Upper lobe of left lung (tissue), 6 donors: ENCODE measurements at regions not wholly inside any gene's neighbourhood (a gene's known extent, or its start where the extent isn't known, plus 50 kb on each side); places are given as distances from the start of the nearest gene placed in this dataset.

Experiments used
- ATAC-seq, 2 donors: fragments of 200-7000 bp; cut with Tn5 transposase; one replicate each; pipeline ENCODE4 v1.9.1; 2022; ENCODE audit warnings: mild to moderate bottlenecking in 2 of 2, moderate library complexity in 2 of 2; ENCODE audit not compliant: low FRiP score in 2 of 2
- DNase-seq, 2 donors: peaks; one replicate each; pipeline ENCODE4 v3.0.0-alpha.2; 2019 to 2020
- H3K27ac ChIP-seq, 4 donors: fragments of 200-600 bp; sonication (generic); one replicate each; pipeline ENCODE4 v1.5.1; 2016 to 2019
- H3K27me3 ChIP-seq, 4 donors: fragments of 200-600 bp; sonication (generic); one replicate each; pipeline ENCODE4 v1.5.1; 2017 to 2019
- H3K36me3 ChIP-seq, 4 donors: fragments of 200-600 bp; sonication (generic); one replicate each; pipeline ENCODE4 v1.5.1; 2016 to 2019
- H3K4me1 ChIP-seq, 4 donors: fragments of 200-600 bp; sonication (generic); one replicate each; pipeline ENCODE4 v1.5.1; 2018 to 2019
- H3K4me3 ChIP-seq, 4 donors: fragments of 200-600 bp; sonication (generic); one replicate each; pipeline ENCODE4 v1.5.1; 2017 to 2019; ENCODE audit warnings: mild to moderate bottlenecking in 2 of 4, moderate library complexity in 1 of 4
- H3K9me3 ChIP-seq, 4 donors: fragments of 200-600 bp; sonication (generic); one replicate each; pipeline ENCODE4 v1.5.1; 2018 to 2019
- CTCF ChIP-seq, 6 experiments: fragments of 450-650 bp in 4 of 6; fragments of 200-600 bp in 2 of 6; sonication (generic) in 2 of 6; IDR thresholded peaks; one replicate each; pipeline ENCODE4 v1.5.1; 2016 to 2019; ENCODE audit warnings: antibody characterized with exemption in 6 of 6
- EP300 ChIP-seq, 4 donors: sonication (generic); formaldehyde crosslinking; IDR thresholded peaks; one replicate each; pipeline ENCODE4 v1.5.1; 2017; ENCODE audit warnings: antibody characterized with exemption in 4 of 4, control low read depth in 2 of 4
- POLR2A ChIP-seq, 4 donors: fragments of 450-650 bp; IDR thresholded peaks; one replicate each; pipeline ENCODE4 v1.5.1; 2016 to 2017; ENCODE audit warnings: antibody characterized with exemption in 4 of 4, mild to moderate bottlenecking in 2 of 4
- POLR2AphosphoS5 ChIP-seq, 2 donors: sonication (generic); formaldehyde crosslinking; IDR thresholded peaks; one replicate each; pipeline ENCODE4 v1.5.1; 2017; ENCODE audit warnings: antibody characterized with exemption in 2 of 2
- WGBS, 2 donors: methylation state at CpG; one replicate each; pipeline ENCODE4 v1.1.5; 2017 to 2018; 5-methylcytosine and 5-hydroxymethylcytosine counted together
- donor health status: DM: no; HTN: no; CAD: no; lungs with moderate emphysema.
- donor health status: DM: no; HTN: yes; CAD: no; lungs with severe emphysema.

DNA sequence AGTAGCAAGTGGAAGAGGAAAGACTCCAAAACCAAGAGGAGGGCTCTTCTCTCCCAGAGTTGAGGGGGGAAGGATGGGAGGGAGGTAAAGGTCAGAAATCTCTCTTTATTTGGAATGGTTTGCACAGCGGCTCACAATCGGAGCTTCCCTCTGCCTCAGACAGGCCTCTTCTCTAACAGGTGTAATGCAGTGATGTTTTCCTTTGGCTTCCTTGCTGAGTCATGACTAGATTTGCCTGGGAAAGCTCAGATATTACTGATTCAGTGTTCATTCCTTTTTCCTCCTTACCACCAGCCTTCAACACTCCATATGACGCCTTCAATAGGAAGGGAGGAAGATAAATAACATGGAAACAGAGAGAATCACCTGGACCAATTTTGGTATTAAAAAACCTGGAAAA is 136.6 kb downstream of the RNF152 start:
- 86 to 94% methylated on average over 3 of the region's 3 CpGs for WGBS, 2 donors
- DNase-seq (no peak), ATAC-seq (no peak)
- Histone ChIP-seq H3K4me1 (peaks cover 0 to 4% (median 0%) of the 10 kb centered on the region in 4 donors), H3K36me3 (no peaks in the 10 kb centered on the region), H3K27me3 (no peaks in the 10 kb centered on the region), H3K4me3 (no peak overlapping the region), H3K27ac (no peak overlapping the region), H3K9me3 (no peaks in the 10 kb centered on the region)
- TF ChIP-seq EP300 (IDR thresholded peaks at IDR 0.05), result no peak
- no peak for TF ChIP-seq POLR2AphosphoS5 (IDR thresholded peaks at IDR 0.05)
- no peak for TF ChIP-seq POLR2A (IDR thresholded peaks at IDR 0.05)
- TF ChIP-seq CTCF (IDR thresholded peaks at IDR 0.05), result no peak

DNA sequence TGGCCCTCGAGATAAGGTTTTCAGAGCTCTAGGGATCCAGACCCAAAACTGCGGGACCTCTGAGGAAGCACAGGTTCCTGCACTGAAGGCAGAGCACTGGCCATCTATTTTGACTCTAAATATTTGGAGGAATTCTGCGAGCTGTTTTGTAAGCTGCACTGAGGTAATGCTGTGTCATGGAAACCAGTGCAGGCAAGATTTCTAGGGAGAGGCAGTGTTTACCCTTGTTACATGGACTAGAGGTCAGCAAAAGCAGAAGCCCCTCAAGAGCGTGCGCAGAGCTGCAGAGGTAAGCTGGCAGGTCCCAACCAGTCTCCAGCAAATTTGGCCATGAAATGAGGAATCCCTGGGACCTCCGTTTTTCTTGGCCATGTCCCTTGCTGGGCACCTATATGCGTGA is 137.3 kb downstream of the RNF152 start:
- Histone ChIP-seq H3K4me3 (no peak overlapping the region), H3K27ac (no peak overlapping the region), H3K27me3 (no peaks in the 10 kb centered on the region), H3K9me3 (no peaks in the 10 kb centered on the region), H3K36me3 (no peaks in the 10 kb centered on the region), H3K4me1 (peaks cover 0 to 6% (median 0%) of the 10 kb centered on the region in 4 donors)
- WGBS, 2 donors, result 79 to 84% methylated on average over 7 of the region's 7 CpGs
- DNase-seq (no peak), ATAC-seq (no peak)
- TF ChIP-seq EP300 (IDR thresholded peaks at IDR 0.05), result no peak
- TF ChIP-seq CTCF (IDR thresholded peaks at IDR 0.05), result no peak
- TF ChIP-seq POLR2AphosphoS5 (IDR thresholded peaks at IDR 0.05), result no peak
- TF ChIP-seq POLR2A (IDR thresholded peaks at IDR 0.05), result no peak

DNA sequence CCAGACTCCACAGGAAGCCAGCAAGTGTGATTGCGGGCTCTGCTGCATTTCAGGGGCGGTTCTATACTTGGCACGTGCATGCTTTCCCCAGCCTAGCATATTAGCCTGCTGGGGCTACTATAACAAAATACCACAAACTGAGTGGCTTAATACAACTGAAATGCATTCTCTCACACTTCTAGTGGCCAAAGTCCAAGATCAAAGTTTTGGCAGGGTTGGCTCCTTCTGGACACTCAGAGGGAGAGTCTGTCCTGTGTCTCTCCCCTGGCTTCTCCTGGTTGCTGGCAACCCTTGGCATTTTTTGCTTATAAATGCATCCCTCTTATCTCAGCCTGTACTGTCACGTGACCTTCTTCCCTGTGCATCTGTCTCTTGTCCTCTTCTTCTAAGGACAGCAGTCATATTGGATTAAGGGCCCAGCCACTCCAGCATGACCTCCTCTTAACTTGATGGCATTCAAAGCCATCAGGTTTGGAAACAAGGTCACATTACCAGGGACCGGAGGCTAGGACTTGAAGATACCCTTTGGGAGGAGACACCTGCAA is 138.7 kb downstream of the RNF152 start:
- DNase-seq (no peak), ATAC-seq (no peak)
- TF ChIP-seq POLR2A (IDR thresholded peaks at IDR 0.05), result no peak
- peaks cover 0 to 6% (median 3%) of the 10 kb centered on the region in 4 donors for H3K4me1 ChIP-seq
- H3K9me3 ChIP-seq, result no peaks in the 10 kb centered on the region
- no peak overlapping the region for H3K4me3 ChIP-seq
- 65 to 75% methylated on average over 3 to 5 of the region's 5 CpGs for WGBS, 2 donors
- H3K36me3 ChIP-seq, result no peaks in the 10 kb centered on the region
- no peak overlapping the region for H3K27ac ChIP-seq
- H3K27me3 ChIP-seq, result no peaks in the 10 kb centered on the region

- Histone ChIP-seq H3K27ac (no peak overlapping the region), H3K9me3 (no peaks in the 10 kb centered on the region), H3K4me3 (no peak overlapping the region), H3K4me1 (peaks cover 0 to 10% (median 5%) of the 10 kb centered on the region in 4 donors), H3K36me3 (no peaks in the 10 kb centered on the region), H3K27me3 (no peaks in the 10 kb centered on the region)
- TF ChIP-seq CTCF (IDR thresholded peaks at IDR 0.05) (no peak), POLR2AphosphoS5 (IDR thresholded peaks at IDR 0.05) (no peak), EP300 (IDR thresholded peaks at IDR 0.05) (no peak), POLR2A (IDR thresholded peaks at IDR 0.05) (no peak)
- WGBS, 2 donors, result 100% methylated on average over 1 of the region's 1 CpG
- DNase-seq (no peak), ATAC-seq (no peak)
Measured at GRCh38 chr18:61753373-61753772, 139.4 kb downstream of the RNF152 start.

- H3K9me3 ChIP-seq, result no peaks in the 10 kb centered on the region
- no peak overlapping the region for H3K27ac ChIP-seq
- TF ChIP-seq POLR2A (IDR thresholded peaks at IDR 0.05) (no peak), CTCF (IDR thresholded peaks at IDR 0.05) (no peak), EP300 (IDR thresholded peaks at IDR 0.05) (no peak), POLR2AphosphoS5 (IDR thresholded peaks at IDR 0.05) (no peak)
- 89 to 97% methylated on average over 5 of the region's 5 CpGs for WGBS, 2 donors
- no peaks in the 10 kb centered on the region for H3K36me3 ChIP-seq
- peaks cover 0 to 10% (median 5%) of the 10 kb centered on the region in 4 donors for H3K4me1 ChIP-seq
- H3K4me3 ChIP-seq, result no peak overlapping the region
- no peaks in the 10 kb centered on the region for H3K27me3 ChIP-seq
- no peak for ATAC-seq
- no peak for DNase-seq
Measured at GRCh38 chr18:61752973-61753372, 139.8 kb downstream of the RNF152 start.
